GM19351 (cell line): ENCODE measurements at regions not wholly inside any gene's neighbourhood (a gene's known extent, or its start where the extent isn't known, plus 50 kb on each side); places are given as distances from the start of the nearest gene placed in this dataset.

Experiments
- ATAC-seq: cut with Tn5 transposase; IDR thresholded peaks from one replicate; pipeline ENCODE4 v1.9.1; 2021; ENCODE audit warnings: mild to moderate bottlenecking, moderate library complexity; ENCODE audit not compliant: unreplicated experiment

DNA sequence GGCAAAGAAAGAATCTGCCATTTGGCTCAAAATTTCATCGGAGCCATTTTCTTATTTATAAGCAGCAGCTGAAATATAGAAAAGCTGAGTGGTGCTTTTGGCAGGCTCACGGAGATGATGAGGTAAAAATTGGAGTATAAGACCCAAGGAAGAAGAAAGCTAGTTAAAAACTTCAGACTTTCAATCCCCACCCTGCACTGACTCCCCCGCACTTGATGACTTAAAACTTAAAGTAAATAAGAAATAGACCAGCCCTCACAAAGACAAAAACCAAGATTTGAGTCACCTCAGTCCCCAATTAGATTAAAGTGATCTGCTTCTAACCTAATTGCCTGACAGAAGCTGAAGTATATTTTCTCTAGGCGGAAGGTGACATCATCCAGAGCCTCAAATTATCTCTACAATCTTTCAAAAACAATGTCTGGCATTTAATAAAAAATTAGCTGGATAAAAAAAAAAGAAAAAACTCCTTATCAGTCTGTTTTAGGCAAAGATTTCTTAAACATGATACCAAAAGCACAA, 124.0 kb upstream of the PJA2 start:
- ATAC-seq = no peak

- ATAC-seq = no peak
Observed at GRCh38 chr5:109532773-109533364, 123.1 kb upstream of the PJA2 start.

- no peak for ATAC-seq
Observed at GRCh38 chr5:109531262-109531661, 121.5 kb upstream of the PJA2 start.

DNA sequence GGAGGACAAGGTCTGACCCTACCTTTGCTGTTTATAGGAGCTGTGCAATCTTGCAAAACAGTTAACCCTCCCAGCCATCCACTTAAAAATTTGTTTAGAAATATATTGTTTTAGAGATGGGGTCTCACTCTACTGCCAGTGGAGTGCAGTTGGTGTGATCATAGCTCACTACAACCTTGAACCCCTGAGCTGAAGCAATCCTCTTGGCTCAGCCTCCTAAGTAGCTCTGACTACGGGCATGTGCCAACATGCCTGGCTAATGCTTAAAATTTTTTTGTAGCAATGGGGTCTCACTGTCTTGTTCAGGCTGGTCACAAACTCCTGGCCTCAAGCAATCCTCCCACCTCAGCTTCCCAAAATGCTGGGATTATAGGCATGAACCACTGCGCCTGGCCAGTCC, 120.2 kb upstream of the PJA2 start:
- no peak for ATAC-seq

DNA sequence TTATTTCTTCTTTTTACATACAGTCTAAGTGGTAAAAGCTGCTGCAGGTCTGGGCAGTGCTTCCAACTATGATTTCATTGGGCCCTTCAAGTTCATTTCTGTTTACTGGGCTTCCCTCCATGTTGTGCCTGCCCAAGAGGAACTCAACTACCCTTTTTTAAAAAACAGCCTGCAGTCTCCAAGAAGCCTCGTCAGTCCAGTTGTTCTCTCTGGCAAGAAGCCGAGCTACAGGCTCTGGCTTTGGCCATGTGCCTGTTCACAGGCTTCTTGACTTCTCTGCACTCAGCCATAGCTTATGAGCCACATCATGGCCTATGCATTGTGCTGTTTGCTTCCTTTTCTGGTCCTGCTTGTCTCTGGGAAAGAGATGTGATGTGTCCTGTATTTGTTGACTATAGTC, 119.7 kb upstream of the PJA2 start:
- no peak for ATAC-seq

GRCh38 chr5:109524555-109524954, 114.8 kb upstream of the PJA2 start:
- ATAC-seq = no peak

- no peak for ATAC-seq
Observed at GRCh38 chr5:109524026-109524425, 114.3 kb upstream of the PJA2 start.

GRCh38 chr5:109522404-109522803, 112.6 kb upstream of the PJA2 start:
- ATAC-seq = no peak

DNA sequence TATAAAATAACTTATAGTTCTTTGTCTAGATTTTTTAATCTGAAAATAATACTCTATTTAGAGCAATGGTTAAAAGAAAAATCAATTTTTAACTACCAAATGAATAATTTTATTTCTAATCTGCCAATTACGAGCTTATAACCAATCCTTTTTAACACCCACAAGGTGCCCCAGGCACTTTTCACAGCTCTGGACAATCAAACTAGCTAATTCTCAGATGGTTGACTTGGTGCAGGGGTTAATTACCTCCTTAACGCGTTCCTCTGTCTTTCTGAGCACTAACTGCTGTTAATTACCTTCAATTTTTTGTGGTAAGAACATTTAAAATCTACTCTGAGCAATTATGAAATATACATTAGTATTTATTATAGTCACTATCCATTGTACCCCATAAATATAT, 109.6 kb upstream of the PJA2 start:
- ATAC-seq = no peak

- no peak for ATAC-seq
Observed at GRCh38 chr5:109516390-109516789, 106.6 kb upstream of the PJA2 start.

DNA sequence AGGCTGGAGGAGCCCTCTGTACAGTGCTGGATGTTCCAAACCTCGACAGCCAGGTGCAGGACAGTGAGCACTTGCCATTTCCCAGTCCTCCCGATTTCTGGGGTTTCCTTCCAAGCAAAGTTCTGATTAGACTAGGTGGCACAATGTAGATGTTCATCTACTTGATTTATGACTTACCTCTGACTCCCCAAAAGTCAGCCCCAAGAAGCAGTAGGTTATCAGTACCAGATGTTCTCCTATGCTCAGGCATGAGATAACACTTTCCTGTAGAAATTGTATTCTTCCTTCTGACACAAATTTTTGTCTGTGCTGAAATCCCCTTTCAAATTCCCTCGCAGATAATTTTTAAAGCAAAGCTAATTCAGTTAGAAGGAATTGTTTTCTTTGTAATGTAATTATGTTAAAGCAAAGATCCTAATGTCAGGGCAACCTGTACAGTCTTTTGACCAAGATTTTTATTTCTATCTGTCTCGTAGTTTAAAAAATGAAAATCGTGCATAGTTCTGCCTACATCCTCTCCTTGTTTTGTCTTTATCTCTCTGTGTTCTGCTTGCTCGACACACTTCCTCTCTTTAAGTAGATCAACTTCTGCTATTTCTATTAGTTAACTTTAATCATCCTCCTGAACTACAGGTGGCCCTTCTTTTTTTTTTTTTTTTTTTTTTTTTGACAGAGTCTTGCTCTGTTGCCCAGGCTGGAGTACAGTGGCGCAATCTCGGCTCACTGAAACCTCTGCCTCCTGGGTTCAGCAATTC, 102.4 kb upstream of the PJA2 start:
- ATAC-seq = no peak

GRCh38 chr5:109506556-109506955, 96.8 kb upstream of the PJA2 start:
- ATAC-seq = no peak

DNA sequence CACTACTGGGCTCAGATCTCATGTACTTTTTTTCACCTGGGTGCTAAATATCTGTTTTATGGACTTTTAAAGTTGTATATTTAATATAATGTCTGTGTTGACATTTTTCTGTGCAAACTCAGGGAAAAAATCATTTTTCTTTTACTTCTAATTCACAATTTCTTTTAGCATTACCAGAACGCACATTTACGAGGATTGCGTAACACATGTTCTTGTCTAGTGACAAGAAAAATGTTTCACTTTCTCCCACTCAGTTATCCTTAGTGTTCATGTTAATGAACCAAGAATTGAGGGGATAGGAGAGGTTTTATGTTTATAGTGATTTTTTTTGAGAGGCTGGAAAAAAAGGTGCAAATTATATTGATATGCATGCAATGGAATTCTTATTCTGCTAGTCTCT, 86.3 kb upstream of the PJA2 start:
- ATAC-seq = no peak

GRCh38 chr5:109487753-109488420, 78.1 kb upstream of the PJA2 start:
- ATAC-seq = no peak

GRCh38 chr5:109486200-109486804, 76.5 kb upstream of the PJA2 start:
- ATAC-seq = no peak

DNA sequence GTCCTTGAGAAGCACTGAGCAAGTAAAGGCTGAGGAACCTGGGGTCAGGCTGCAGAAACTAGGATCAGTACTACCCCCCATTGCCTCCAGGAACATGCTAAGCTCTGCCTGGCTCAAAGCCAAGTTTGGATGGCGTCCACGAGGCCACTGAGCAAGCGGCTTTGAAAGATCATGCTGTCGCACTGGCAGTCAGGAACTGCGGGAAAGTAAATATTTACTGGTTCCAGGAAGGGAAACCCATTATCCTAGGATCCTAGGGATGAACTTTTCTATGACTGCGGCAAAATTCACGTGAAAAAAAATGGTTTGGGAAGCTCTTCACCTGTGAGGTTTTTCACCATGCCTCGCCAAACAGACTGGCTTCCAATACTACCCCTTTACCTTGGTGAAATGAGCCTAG, 75.3 kb upstream of the PJA2 start:
- no peak for ATAC-seq

GRCh38 chr5:109484597-109484996, 74.8 kb upstream of the PJA2 start:
- ATAC-seq = no peak

- no peak for ATAC-seq
Observed at GRCh38 chr5:109483395-109483971, 73.7 kb upstream of the PJA2 start.

DNA sequence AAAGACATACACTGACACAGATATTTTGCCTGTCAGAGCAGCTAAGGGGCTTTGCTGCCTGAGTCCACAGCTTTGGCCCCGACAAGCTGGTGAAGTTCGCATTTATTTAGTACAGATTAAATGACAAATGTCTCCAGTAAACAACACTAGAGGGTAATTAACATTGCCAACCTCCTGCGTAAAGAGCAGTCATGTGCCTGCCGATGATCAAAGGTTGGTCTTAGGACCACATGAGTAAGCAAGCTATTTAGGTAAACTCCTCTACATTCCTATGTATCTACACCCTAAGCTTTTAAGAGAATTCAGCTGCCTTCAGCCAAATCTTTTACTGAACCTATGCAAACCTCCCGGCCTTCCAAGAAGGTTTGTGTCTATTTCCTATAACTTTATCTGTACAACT, 73.0 kb upstream of the PJA2 start:
- ATAC-seq = no peak

- no peak for ATAC-seq
Observed at GRCh38 chr5:109479260-109479860, 69.6 kb upstream of the PJA2 start.

DNA sequence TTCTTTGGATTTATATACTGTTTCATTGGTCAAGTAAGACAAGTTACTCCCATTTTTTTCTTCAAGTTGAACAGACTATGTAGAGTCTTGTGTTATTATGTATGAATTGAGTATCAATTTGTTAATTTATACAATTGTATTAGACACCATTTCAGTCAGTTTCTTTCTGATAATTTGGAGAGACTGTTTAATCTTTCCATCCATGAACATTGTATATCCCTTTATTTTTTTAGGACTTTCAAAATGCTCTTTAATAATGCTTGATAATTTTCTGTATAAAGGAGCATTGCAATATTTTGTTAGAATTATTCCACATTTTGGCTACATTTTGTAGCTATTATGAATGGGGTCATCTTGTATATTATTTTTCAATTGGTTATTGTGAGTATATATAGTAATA, 69.1 kb upstream of the PJA2 start:
- ATAC-seq = no peak
